HAP-1 (cell line): ENCODE measurements at regions not wholly inside any gene's neighbourhood (a gene's known extent, or its start where the extent isn't known, plus 50 kb on each side); places are given as distances from the start of the nearest gene placed in this dataset.

Source experiments
- DNase-seq, 2 experiments: peaks; one replicate each; pipeline ENCODE4 v3.0.0-alpha.2; 2016 to 2020; ENCODE audit warnings: low spot score in 2 of 2
- H3K27me3 ChIP-seq: fragments of 250-450 bp; sonication (Bioruptor Pico); 2 replicates; pipeline ENCODE4 v1.5.1; 2020; ENCODE audit warnings: low read depth, mild to moderate bottlenecking, moderate library complexity
- H3K36me3 ChIP-seq: fragments of 250-450 bp; sonication (Bioruptor Pico); replicated peaks from 2 replicates; pipeline ENCODE4 v1.5.1; 2020; ENCODE audit warnings: mild to moderate bottlenecking
- H3K4me1 ChIP-seq: fragments of 250-450 bp; sonication (Bioruptor Pico); 2 replicates; pipeline ENCODE4 v1.5.1; 2020; ENCODE audit warnings: mild to moderate bottlenecking
- H3K4me3 ChIP-seq: fragments of 250-450 bp; sonication (Bioruptor Pico); 2 replicates; pipeline ENCODE4 v1.5.1; 2020; ENCODE audit warnings: mild to moderate bottlenecking, moderate library complexity
- H3K9me3 ChIP-seq: fragments of 250-450 bp; sonication (Bioruptor Pico); 2 replicates; pipeline ENCODE4 v1.5.1; 2020; ENCODE audit warnings: mild to moderate bottlenecking, moderate library complexity
- in situ Hi-C: fragments of 300-500 bp; cut with MboI; formaldehyde crosslinking; loops from 3 replicates; pipeline ENCODE4 v1.14.3; 2020; ENCODE audit warnings: low sequenced_read_pairs, inconsistent platforms, mixed read lengths

DNA sequence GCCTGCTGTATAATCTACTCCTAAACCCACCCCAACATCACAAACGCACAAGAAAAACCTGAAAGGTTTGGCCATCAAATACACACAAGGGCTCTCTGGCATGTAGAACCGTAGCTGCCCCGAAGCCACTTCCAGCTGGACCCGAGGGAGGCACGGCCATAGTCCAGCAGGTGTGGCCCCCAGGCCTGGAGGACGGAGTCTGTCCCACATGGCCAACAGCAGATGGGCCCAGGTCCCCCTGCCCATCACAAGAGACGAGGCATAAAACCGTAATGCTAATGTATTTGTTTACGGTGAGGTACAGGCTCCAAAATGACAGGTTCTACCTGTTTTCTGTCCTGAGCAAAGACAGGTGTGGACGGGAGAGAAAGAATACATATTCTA is 234.2 kb downstream of the SYK start:
- no peaks in the 10 kb centered on the region for H3K4me1 ChIP-seq
- no peaks in the 10 kb centered on the region for H3K27me3 ChIP-seq
- in situ Hi-C loops = no loop called here
- H3K4me3 ChIP-seq = no peak overlapping the region
- no peaks in the 10 kb centered on the region for H3K36me3 ChIP-seq
- H3K9me3 ChIP-seq = no peaks in the 10 kb centered on the region
- no peak for DNase-seq

DNA sequence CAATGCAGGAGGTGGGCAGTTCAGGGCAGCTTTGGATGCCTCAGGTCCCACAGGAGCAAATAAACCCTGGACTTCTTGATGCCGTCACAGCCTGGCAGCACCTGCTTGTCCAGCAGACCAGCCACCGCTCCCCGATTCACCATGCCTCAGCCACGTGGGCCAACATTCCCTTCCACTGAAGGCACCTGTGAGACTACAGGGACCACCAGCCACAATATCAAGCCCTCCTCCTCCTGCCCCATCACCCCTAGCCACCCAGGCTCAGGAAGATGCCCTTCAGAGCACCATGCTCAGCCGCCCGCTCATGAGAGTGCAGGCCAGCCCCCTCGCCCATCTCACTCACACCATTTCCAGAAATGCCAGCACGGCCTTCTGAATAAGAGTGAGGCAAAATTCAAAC is 234.7 kb downstream of the SYK start:
- in situ Hi-C loops = no loop called here
- Histone ChIP-seq H3K27me3 (no peaks in the 10 kb centered on the region), H3K4me3 (no peak overlapping the region), H3K4me1 (no peaks in the 10 kb centered on the region), H3K36me3 (no peaks in the 10 kb centered on the region), H3K9me3 (no peaks in the 10 kb centered on the region)
- DNase-seq = no peak

DNA sequence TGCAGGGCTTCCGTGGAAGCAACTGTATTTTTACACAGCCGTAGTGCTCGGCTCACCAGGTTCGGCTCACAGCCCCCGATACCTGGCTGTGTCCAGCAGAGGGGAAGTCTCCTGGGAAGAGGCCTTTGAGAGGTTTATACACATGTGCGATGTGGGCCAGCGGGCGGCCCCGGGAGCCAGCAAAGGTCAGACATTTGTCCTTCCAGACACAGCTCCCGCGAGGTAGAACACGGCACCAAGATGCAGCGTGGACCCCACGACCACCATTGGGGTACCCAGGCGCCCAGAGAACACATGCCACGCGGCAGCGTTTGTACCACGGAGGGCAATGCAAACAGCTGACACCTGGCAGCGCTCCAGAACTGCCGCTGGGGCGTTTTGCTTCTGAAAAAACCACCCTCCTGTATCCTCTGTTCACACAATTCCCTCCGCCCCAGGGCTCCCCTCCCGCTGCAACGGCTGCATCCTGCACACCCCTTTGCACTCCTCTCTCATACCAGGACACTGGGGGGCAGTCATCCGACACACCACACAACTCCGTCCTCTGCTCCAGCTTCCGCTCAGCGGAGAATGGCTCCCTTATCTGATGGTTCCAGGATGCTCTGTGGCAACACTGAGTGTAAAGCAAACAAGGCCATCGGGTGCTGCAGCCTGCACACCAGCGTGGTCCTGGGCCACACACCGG is 235.3 kb downstream of the SYK start:
- no peaks in the 10 kb centered on the region for H3K36me3 ChIP-seq
- no peaks in the 10 kb centered on the region for H3K4me1 ChIP-seq
- peak; percentile 34 to 70 for DNase-seq
- H3K27me3 ChIP-seq = no peaks in the 10 kb centered on the region
- no peaks in the 10 kb centered on the region for H3K9me3 ChIP-seq
- no peak overlapping the region for H3K4me3 ChIP-seq
- in situ Hi-C loops = no loop called here

DNA sequence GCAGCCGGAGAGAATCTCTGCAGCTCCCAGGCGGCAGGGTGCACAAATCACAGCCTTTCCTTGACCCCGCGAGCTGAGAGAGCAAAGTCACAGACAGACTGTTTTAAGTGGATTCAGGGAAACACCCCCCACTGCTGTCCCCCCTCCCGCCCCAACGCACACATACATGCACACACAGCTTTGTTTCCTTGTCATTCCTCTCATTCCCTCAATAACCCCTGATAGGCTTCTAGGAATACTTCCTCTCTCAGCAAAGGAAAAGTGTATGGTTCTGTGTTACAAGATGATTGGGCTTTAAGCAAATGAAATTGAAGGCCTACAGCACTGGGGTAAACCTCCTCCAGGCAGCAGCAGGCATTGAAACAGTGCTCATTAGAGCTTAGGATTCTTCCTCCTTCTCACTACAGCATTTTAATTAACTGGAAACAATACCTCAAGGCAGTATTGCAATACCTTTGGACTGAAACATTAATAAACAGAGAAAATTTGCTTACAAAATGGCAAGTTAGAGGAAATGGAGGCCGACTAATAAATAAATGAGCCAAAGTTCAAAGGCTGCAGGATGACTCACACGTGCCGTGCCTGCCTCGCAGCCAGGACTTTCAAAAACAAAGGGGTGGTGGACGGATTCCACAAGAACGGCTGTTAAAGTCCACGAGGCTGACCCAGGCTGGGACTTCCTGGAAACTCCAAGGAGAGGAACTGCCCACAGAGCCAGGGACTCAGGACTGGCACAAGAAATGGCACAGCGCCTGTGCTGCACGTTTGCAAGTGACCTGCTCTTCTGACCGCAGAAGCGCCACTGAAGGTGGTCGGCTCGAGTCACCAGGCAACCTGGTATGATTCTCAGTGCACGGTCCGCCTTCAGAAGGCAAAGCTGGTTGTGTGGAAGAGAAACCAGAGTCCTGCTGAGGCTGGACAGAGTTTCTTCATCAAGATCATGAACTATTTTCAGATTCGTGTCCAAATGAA is 236.2 kb downstream of the SYK start:
- Histone ChIP-seq H3K4me1 (no peaks in the 10 kb centered on the region), H3K9me3 (no peaks in the 10 kb centered on the region), H3K36me3 (no peaks in the 10 kb centered on the region), H3K27me3 (no peaks in the 10 kb centered on the region), H3K4me3 (no peak overlapping the region)
- in situ Hi-C loops = no loop called here
- DNase-seq = no peak

DNA sequence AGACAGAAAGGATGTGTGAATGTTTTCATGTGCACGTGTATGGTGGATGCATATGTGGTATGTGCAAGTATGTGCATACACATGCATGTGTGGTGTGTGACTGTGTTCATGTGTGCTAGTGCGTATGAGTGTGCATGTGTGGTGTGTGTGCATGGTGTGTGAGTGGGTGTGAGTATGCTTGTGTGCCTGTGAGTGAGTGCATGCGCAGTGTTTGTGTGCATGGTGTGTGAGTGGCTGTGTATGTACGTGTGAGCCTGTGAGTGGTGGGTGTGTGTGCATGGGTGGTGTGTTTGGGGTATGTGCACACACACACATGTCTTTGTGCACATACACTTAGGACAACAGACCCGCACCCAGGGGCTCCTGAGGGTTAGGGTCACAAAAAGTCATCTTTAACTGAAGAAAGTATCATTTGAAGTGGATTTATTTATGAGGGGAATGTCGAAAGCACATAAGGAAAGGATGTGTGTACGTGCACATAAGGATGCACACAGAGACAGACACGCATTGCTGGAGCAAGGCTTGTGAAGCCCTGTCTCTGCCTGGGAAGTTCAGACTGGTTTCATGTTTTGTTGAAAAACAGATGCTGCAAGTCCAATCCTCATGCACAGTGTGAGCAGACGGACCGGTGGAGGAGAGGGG is 237.0 kb downstream of the SYK start:
- no peak for DNase-seq
- Histone ChIP-seq H3K27me3 (no peaks in the 10 kb centered on the region), H3K9me3 (no peaks in the 10 kb centered on the region), H3K36me3 (no peaks in the 10 kb centered on the region), H3K4me3 (no peak overlapping the region), H3K4me1 (no peaks in the 10 kb centered on the region)
- in situ Hi-C loops = no loop called here

DNA sequence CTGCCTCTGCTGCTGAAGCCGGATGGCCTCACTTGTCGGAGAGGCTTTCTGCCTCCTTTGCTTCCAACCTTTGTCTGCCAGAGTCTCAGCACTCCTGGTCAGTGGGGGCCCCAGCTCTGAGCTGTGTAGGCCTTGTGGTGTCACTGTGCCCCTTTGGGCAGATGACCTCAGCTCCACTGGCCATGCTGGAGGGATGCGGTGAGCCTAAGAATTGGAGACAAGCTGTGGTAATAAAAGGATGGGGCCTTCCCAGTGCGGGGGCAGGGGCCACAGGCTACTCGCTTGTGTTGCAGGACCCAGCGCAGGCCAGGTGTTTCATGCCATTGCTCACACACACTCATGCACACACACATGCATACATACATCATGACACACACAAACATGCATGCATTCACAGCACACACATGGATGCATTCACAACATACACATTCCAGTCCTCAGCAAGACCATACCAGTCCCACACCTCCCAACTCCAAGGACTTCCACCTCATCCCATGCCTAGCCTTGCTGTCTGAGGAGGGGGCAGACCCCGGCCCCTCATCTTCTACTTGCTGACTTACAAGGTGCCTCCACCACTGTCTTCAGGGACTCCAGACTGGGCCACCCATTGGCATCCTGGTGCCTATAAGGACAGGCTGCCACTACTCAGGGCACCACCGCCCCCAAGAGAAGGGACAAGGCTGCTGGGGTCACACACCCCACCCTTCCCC is 237.7 kb downstream of the SYK start:
- no peaks in the 10 kb centered on the region for H3K36me3 ChIP-seq
- DNase-seq = no peak
- in situ Hi-C loops = no loop called here
- H3K27me3 ChIP-seq = no peaks in the 10 kb centered on the region
- no peaks in the 10 kb centered on the region for H3K4me1 ChIP-seq
- no peaks in the 10 kb centered on the region for H3K9me3 ChIP-seq
- no peak overlapping the region for H3K4me3 ChIP-seq

DNA sequence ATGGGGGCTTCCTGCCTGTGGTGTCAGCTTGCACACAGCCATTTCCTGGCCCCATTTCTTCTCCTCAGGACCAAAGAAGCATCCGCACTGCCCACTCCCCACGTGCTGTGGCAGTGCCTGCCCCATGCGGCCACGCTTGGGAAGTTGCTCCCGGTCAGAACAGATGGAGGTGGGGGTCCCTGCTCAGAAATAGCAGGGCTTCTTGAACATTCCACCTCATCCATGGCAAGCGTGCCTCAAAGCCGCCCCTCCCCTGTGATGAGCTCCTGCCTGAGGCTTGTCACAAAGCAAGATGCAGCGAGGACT is 238.2 kb downstream of the SYK start:
- no peaks in the 10 kb centered on the region for H3K27me3 ChIP-seq
- in situ Hi-C loops = no loop called here

DNA sequence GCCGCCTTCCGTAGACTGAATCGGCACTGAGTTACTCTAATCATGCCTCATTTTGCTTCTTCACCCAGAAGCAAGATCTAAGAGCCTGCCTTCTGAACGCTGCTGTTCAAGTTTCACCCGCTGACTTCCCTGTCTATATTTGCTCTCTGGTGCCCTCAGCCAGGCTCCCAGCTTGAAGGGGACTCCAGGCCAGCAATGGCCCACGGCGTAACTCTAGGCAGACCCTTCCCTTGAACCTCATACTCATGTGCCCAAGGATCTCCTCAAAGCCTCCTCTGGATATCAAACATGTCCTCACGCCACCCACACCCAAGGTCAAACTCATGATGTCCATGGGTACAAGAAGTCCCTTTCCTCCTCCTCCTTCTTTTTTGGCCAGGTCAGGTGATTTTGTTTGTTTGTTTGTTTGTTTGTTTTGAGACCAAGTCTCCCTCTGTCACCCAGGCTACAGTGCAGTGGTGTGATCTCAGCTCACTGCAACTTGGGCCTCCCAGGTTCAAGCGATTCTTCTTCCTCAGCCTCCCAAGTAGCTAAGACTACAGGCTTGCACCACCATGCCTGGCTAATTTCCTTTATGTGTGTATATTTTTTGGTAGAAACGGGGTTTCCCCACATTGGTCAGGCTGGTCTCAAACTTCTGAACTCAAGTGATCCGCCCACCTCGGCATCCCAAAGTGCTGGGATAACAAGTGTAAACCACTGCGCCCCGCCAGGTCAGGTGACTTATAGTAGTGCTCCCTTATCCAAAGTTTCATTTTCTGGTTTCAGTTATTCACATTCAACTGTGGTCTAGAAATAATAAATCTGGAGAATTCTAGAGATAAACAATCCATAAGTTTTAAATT is 239.0 kb downstream of the SYK start:
- H3K27me3 ChIP-seq = no peaks in the 10 kb centered on the region
- H3K4me3 ChIP-seq = no peak overlapping the region
- no peaks in the 10 kb centered on the region for H3K4me1 ChIP-seq
- no peaks in the 10 kb centered on the region for H3K36me3 ChIP-seq
- no peaks in the 10 kb centered on the region for H3K9me3 ChIP-seq
- no peak for DNase-seq
- in situ Hi-C loops = no loop called here

More for the DNA sequence above, 238.2 kb downstream of the SYK start:
- no peaks in the 10 kb centered on the region for H3K36me3 ChIP-seq
- no peaks in the 10 kb centered on the region for H3K9me3 ChIP-seq
- H3K4me1 ChIP-seq = no peaks in the 10 kb centered on the region
- DNase-seq = no peak
- no peak overlapping the region for H3K4me3 ChIP-seq

DNA sequence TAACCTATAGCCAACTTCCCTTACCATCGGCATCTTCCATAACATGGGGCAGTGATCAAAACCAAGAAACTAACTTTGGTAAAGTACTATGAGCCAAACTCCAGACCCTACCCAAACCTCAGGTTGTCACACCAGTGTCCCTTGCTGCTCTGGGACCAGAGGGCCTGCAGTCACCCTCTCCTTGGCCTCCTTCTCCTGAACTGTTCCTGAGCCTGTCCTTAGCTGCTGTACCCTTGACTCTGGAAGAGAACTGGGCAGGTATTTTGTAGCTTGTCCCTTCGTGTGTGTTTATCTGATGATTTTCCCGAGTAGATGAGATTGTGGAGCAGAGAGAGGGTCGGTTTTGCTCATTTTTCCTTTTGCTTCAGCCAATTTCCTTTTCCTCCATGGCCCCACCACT is 240.4 kb downstream of the SYK start:
- H3K27me3 ChIP-seq = no peaks in the 10 kb centered on the region
- in situ Hi-C loops = no loop called here
- no peak overlapping the region for H3K4me3 ChIP-seq
- no peaks in the 10 kb centered on the region for H3K4me1 ChIP-seq
- no peak for DNase-seq
- no peaks in the 10 kb centered on the region for H3K9me3 ChIP-seq
- no peaks in the 10 kb centered on the region for H3K36me3 ChIP-seq

DNA sequence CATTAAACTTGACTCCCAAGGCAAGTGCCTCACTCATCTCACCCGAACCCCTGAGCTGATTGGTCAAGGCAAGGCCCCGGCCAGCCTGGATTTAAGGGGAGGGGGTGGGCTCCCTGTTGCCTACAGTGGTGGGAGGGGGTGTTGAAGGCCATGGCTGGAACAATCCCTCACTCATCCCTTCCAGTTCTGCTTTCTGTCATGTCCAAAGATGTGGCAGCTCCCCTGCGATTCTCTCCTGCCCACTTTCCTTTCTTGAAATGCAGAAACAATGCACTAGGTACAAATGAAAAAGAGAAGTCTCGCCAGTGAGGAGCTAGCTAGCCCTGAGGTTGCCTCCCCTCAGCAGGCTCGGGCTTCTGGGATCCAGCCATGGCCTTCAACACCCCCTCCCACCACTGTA is 240.9 kb downstream of the SYK start:
- DNase-seq = no peak
- H3K4me1 ChIP-seq = no peaks in the 10 kb centered on the region
- in situ Hi-C loops = no loop called here

DNA sequence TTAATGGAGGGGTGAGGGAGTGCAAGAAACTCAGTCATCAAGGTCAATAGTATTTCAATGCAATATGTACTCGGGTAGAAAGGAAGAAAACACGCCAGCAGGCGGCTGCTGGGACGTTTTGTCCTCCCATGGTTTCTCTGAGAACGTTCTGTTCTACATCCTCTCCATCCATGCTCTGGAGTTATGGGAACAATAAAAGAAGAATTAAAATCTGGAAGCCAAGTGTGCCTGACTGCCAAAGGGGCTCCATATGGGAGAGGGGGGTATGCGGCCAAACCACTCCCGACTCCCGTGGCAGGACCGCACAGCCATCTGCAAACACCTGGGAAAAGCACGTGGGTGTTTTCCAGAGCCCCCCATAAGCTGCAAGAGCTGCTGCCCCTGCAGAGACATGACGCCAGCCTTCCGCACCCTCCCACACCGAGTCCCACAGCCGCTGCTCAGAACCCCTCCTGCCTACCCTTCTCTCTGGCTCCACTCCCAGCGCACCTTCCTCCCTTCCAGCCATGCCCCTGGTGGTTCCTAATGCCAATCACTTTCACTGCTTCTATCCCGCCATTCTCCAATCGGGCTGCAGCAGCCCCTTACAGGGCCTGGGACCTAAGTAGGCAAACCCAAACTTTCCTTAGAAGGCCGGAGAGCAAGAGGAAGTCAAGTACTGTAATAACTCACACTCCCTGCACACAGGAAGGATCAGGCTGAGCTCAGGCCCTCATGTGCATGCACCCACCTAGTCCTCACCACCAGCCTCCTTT is 241.6 kb downstream of the SYK start:
- DNase-seq = no peak
- Histone ChIP-seq H3K4me1 (no peaks in the 10 kb centered on the region), H3K4me3 (no peak overlapping the region), H3K27me3 (no peaks in the 10 kb centered on the region), H3K9me3 (no peaks in the 10 kb centered on the region), H3K36me3 (no peaks in the 10 kb centered on the region)
- in situ Hi-C loops = no loop called here

More for the DNA sequence above, 240.9 kb downstream of the SYK start:
- Histone ChIP-seq H3K9me3 (no peaks in the 10 kb centered on the region), H3K27me3 (no peaks in the 10 kb centered on the region), H3K4me3 (no peak overlapping the region), H3K36me3 (no peaks in the 10 kb centered on the region)

DNA sequence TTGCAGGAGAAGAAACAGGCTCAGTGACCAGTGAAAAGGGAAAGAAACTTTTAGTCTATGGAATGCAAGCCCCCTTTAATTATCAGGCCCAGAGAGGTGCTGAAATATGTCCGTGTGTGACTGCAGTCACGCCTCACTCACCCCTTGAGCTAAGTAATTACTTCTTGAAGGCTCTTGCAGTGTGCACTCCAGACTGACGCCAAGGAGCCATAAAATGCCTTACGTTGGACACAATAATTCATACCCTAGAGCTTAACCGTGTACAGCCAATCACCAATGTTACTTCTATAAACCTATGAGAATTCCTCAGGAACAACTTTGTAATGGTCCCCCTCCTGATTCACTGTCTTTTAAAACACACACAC is 242.2 kb downstream of the SYK start:
- H3K9me3 ChIP-seq = no peaks in the 10 kb centered on the region
- H3K36me3 ChIP-seq = no peaks in the 10 kb centered on the region
- no peak overlapping the region for H3K4me3 ChIP-seq
- H3K27me3 ChIP-seq = 0 out of 2 replicates have a peak, but pooled peaks cover 3% of the 10 kb centered on the region
- H3K4me1 ChIP-seq = no peaks in the 10 kb centered on the region
- in situ Hi-C loops = no loop called here
- DNase-seq = no peak
